ENCODE measurements at regions not wholly inside any gene's neighbourhood (a gene's known extent, or its start where the extent isn't known, plus 50 kb on each side); places are given as distances from the start of the nearest gene placed in this dataset.

- TF ChIP-seq POLR2A (IDR thresholded peaks at IDR 0.05), result no peak
- no peak for TF ChIP-seq CTCF (IDR thresholded peaks at IDR 0.05)
These were observed 271.5 kb upstream of the FZD8 start for GRCh38 chr10:35913628-35914027.

Data from lower leg skin (tissue), 3 donors.